Epithelial cell of proximal tubule (primary cell): ENCODE measurements at regions not wholly inside any gene's neighbourhood (a gene's known extent, or its start where the extent isn't known, plus 50 kb on each side); places are given as distances from the start of the nearest gene placed in this dataset.

Experiments used
- DNase-seq: peaks from one replicate; pipeline ENCODE4 v3.0.0-alpha.2; 2011; ENCODE audit warnings: low read depth
- H3K4me3 ChIP-seq: 2 replicates; pipeline ENCODE4 v1.5.1; 2011; ENCODE audit warnings: low read depth, mild to moderate bottlenecking, low read length
- CTCF ChIP-seq: conservative IDR thresholded peaks from 2 replicates; pipeline ENCODE4 v1.5.1; 2012; ENCODE audit warnings: low read depth, mild to moderate bottlenecking, low read length

DNA sequence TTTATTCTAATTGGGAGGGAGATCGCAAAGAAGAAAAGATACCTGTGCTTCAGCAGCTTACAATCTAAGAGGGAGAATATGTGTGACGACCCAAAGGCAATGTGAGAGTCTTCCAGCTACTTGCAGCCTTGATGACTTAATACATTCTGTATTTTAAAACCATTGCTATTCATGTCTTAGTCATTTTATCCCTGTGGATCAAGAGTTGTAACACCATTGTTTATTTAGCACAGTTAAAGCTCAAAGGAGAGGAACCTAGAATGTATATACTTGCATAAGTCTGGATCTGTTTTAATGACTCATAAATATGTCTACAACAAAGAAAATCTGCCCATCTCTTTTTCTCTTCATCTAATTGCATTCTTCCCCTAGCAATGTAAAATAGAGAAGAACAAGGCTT lies 117.9 kb upstream of the DLX6 start:
- TF ChIP-seq CTCF = no peak
- DNase-seq = no peak
- no peak overlapping the region for H3K4me3 ChIP-seq

DNA sequence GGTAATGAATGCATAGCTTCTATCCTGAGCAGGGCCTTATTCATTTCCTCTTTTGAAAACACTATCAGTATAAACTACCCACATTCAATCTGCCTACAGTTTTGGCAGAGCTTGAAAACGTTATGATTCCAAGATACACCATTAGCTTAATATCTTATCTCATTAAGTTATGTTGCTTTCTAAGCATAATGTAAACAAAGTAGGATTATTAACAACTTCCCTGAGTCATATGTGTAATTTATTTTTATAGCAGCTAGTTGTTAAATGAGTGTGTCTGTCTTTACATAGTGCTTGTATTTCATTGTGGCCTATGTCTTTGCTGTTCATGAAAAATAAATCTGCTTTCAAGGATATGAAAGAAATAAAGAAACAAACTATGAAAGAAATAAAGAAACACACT lies 106.2 kb upstream of the DLX6 start:
- no peak overlapping the region for H3K4me3 ChIP-seq
- no peak for TF ChIP-seq CTCF
- no peak for DNase-seq

- no peak for DNase-seq
- no peak overlapping the region for H3K4me3 ChIP-seq
- no peak for TF ChIP-seq CTCF
Observed at GRCh38 chr7:96901822-96902445, 103.4 kb upstream of the DLX6 start.

DNA sequence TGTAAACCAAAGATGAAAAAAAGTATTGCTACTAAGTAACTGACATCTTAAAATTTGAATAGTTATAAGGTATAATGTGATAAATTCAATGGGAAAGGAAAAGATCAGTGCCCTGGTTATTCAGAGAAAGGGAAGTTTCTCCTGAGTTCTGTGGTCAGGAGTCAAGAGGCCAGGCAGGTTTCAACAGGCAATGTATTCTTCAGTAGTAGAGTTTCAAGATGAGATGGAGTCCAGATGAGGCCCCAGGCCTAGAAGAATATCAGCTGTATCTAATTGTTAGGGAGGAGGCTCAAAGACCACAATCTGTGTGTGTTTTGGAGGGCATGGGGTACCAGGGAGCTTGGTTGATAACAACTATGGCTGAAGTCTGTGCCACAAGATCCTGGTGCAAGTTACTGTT lies 101.4 kb upstream of the DLX6 start:
- H3K4me3 ChIP-seq = no peak overlapping the region
- no peak for DNase-seq
- no peak for TF ChIP-seq CTCF

DNA sequence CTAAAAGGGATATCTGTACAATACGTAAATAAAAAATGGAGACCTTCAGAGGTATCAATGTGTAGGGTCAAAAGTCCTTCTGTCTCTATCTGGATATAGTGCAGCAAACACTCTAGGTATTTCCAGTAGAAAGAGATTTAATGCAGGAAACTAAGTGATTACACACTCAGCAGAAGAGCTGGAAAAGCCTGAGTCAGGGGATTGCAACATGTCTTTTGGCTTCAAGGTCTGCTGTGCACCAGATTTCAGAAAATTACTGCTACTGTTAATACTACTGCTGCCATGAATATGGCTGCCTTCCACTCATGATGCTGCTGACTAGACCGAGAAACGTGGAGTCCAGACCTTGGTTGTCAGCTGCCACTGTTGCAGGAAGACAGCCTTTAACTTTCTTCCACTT lies 94.9 kb upstream of the DLX6 start:
- no peak overlapping the region for H3K4me3 ChIP-seq
- no peak for DNase-seq
- no peak for TF ChIP-seq CTCF

- TF ChIP-seq CTCF = no peak
- H3K4me3 ChIP-seq = no peak overlapping the region
- no peak for DNase-seq
Observed at GRCh38 chr7:96915029-96915428, 90.3 kb upstream of the DLX6 start.

GRCh38 chr7:96920064-96920463 lies 85.3 kb upstream of the DLX6 start:
- no peak overlapping the region for H3K4me3 ChIP-seq
- no peak for DNase-seq
- no peak for TF ChIP-seq CTCF
